ENCODE measurements at regions not wholly inside any gene's neighbourhood (a gene's known extent, or its start where the extent isn't known, plus 50 kb on each side); places are given as distances from the start of the nearest gene placed in this dataset.

- Histone ChIP-seq H3K4me1 (ENCODE audit: insufficient read depth, low read length) (peaks cover 6% of the 10 kb centered on the region), H3K36me3 (ENCODE audit: insufficient read depth, low read length) (no peaks in the 10 kb centered on the region), H3K27ac (ENCODE audit: low read length) (no peak overlapping the region), H4K20me1 (ENCODE audit: insufficient read depth, low read length) (peaks cover 3% of the 10 kb centered on the region; the same call in 1 of the 2 replicates), H2AFZ (ENCODE audit: low read depth, low read length) (no peak overlapping the region), H3K4me2 (ENCODE audit: insufficient read depth, low read length) (no peak overlapping the region), H3K9ac (ENCODE audit: low read depth, low read length) (no peak overlapping the region), H3K79me2 (ENCODE audit: insufficient read depth, low read length) (no peaks in the 10 kb centered on the region), H3K27me3 (ENCODE audit: insufficient read depth, low read length, poor library complexity) (peaks cover 51% of the 10 kb centered on the region), H3K9me3 (ENCODE audit: insufficient read depth, low read length, severe bottlenecking) (no peaks in the 10 kb centered on the region), H3K4me3 (ENCODE audit: low read depth in 1 of 2, low read length in 2 of 2) (no peak overlapping the region)
- ATAC-seq (ENCODE audit: insufficient read depth, low read depth) (no peak), DNase-seq (no peak)
- TF ChIP-seq EZH2 (IDR thresholded peaks at IDR 0.05; ENCODE audit: borderline replicate concordance, low read depth, low read length, severe bottlenecking): no peak
- TF ChIP-seq CTCF (IDR thresholded peaks at IDR 0.05; ENCODE audit: borderline replicate concordance, extremely low read depth, low read length, poor library complexity, severe bottlenecking): no peak
Observed at GRCh38 chr15:94602754-94603470, 371.6 kb downstream of the MCTP2 start.

- ATAC-seq (ENCODE audit: insufficient read depth, low read depth) (no peak), DNase-seq (no peak)
- Histone ChIP-seq H3K27ac (ENCODE audit: low read length) (no peak overlapping the region), H4K20me1 (ENCODE audit: insufficient read depth, low read length) (peaks cover 3% of the 10 kb centered on the region; the same call in 1 of the 2 replicates), H3K4me3 (ENCODE audit: low read depth in 1 of 2, low read length in 2 of 2) (no peak overlapping the region), H3K27me3 (ENCODE audit: insufficient read depth, low read length, poor library complexity) (peaks cover 53% of the 10 kb centered on the region), H3K79me2 (ENCODE audit: insufficient read depth, low read length) (no peaks in the 10 kb centered on the region), H3K9ac (ENCODE audit: low read depth, low read length) (no peak overlapping the region), H3K4me1 (ENCODE audit: insufficient read depth, low read length) (peaks cover 6% of the 10 kb centered on the region), H3K4me2 (ENCODE audit: insufficient read depth, low read length) (no peak overlapping the region), H3K36me3 (ENCODE audit: insufficient read depth, low read length) (no peaks in the 10 kb centered on the region), H3K9me3 (ENCODE audit: insufficient read depth, low read length, severe bottlenecking) (no peaks in the 10 kb centered on the region), H2AFZ (ENCODE audit: low read depth, low read length) (no peak overlapping the region)
- TF ChIP-seq CTCF (IDR thresholded peaks at IDR 0.05; ENCODE audit: borderline replicate concordance, extremely low read depth, low read length, poor library complexity, severe bottlenecking) (no peak), EZH2 (IDR thresholded peaks at IDR 0.05; ENCODE audit: borderline replicate concordance, low read depth, low read length, severe bottlenecking) (no peak)
Observed at GRCh38 chr15:94606286-94606685, 374.9 kb downstream of the MCTP2 start.

GRCh38 chr15:94607176-94607654, 375.9 kb downstream of the MCTP2 start:
- Histone ChIP-seq H2AFZ (ENCODE audit: low read depth, low read length) (no peak overlapping the region), H3K4me3 (ENCODE audit: low read depth in 1 of 2, low read length in 2 of 2) (no peak overlapping the region), H4K20me1 (ENCODE audit: insufficient read depth, low read length) (no peaks in the 10 kb centered on the region), H3K27ac (ENCODE audit: low read length) (no peak overlapping the region), H3K4me1 (ENCODE audit: insufficient read depth, low read length) (peaks cover 6% of the 10 kb centered on the region), H3K4me2 (ENCODE audit: insufficient read depth, low read length) (no peak overlapping the region), H3K9ac (ENCODE audit: low read depth, low read length) (no peak overlapping the region), H3K36me3 (ENCODE audit: insufficient read depth, low read length) (no peaks in the 10 kb centered on the region), H3K9me3 (ENCODE audit: insufficient read depth, low read length, severe bottlenecking) (no peaks in the 10 kb centered on the region), H3K27me3 (ENCODE audit: insufficient read depth, low read length, poor library complexity) (peaks cover 62% of the 10 kb centered on the region), H3K79me2 (ENCODE audit: insufficient read depth, low read length) (no peaks in the 10 kb centered on the region)
- DNase-seq (peak; percentile 50), ATAC-seq (ENCODE audit: insufficient read depth, low read depth) (peak; percentile 86)
- TF ChIP-seq EZH2 (IDR thresholded peaks at IDR 0.05; ENCODE audit: borderline replicate concordance, low read depth, low read length, severe bottlenecking) (no peak), CTCF (IDR thresholded peaks at IDR 0.05; ENCODE audit: borderline replicate concordance, extremely low read depth, low read length, poor library complexity, severe bottlenecking) (no peak)
